Adrenal gland (tissue), 9 donors: ENCODE measurements at regions not wholly inside any gene's neighbourhood (a gene's known extent, or its start where the extent isn't known, plus 50 kb on each side); places are given as distances from the start of the nearest gene placed in this dataset.
"Not testable (repeated sequence)": the region's sequence is repeated elsewhere in the genome, so short reads cannot be mapped to it uniquely, and the experiment has no call there.

Experiments
- DNase-seq, 7 donors: peaks; one replicate each; pipeline ENCODE4 v3.0.0-alpha.2; 2019 to 2020
- H3K27ac ChIP-seq, 5 donors: fragments of 200-600 bp; sonication (generic) in 4 of 5; 1 replicate in 3 of 5; 2 replicates in 2 of 5; pipeline versions ENCODE4 v1.5.1 to v1.8.0; 2016 to 2020; ENCODE audit warnings: mild to moderate bottlenecking in 1 of 5
- H3K27me3 ChIP-seq: fragments of 200-600 bp; 2 replicates; pipeline ENCODE4 v1.8.0; 2021
- H3K36me3 ChIP-seq, 2 donors: fragments of 200-600 bp; replicated peaks in 1 of 2; 1 replicate in 1 of 2; 2 replicates in 1 of 2; pipeline versions ENCODE4 v1.5.1 to v1.8.0; 2018 to 2022
- H3K4me1 ChIP-seq, 2 donors: fragments of 200-600 bp; replicated peaks in 1 of 2; 1 replicate in 1 of 2; 2 replicates in 1 of 2; pipeline versions ENCODE4 v1.5.1 to v1.8.0; 2018 to 2021
- H3K4me3 ChIP-seq, 4 donors: fragments of 200-600 bp; sonication (generic) in 3 of 4; one replicate each; pipeline ENCODE4 v1.5.1; 2016 to 2018
- H3K9me3 ChIP-seq, 3 donors: fragments of 200-600 bp; sonication (generic) in 1 of 3; replicated peaks in 1 of 3; 1 replicate in 2 of 3; 2 replicates in 1 of 3; pipeline versions ENCODE4 v1.5.1 to v1.8.0; 2016 to 2021
- WGBS, 4 donors: extraction: QIAGEN DNeasy Blood & Tissue Kit in 2 of 4; methylation state at CpG; one replicate each; pipeline versions ENCODE4 v1.1.5 to v1.1.7; 2013 to 2017; 5-methylcytosine and 5-hydroxymethylcytosine counted together
- intact Hi-C, 2 donors: fragments of 100-400 bp; cut with DNase I; formaldehyde crosslinking; loops; one replicate each; pipeline versions ENCODE4 v1.14.1 to v1.15.0; 2022 to 2023
- TF ChIP-seq, protein P1 (sequence below), 6 experiments: fragments of 450-650 bp in 4 of 6; fragments of 200-600 bp in 2 of 6; sonication (generic) in 1 of 6; IDR thresholded peaks; 1 replicate in 5 of 6; 2 replicates in 1 of 6; pipeline versions ENCODE4 v1.5.1 to v1.8.0; 2016 to 2021; ENCODE audit warnings: antibody characterized with exemption in 6 of 6, mild to moderate bottlenecking in 2 of 6, moderate library complexity in 1 of 6
- donor health status: healthy with polysubstance abuse.
- donor health status: Bipolar disorder and iron deficiency.
- donor health status: DM: yes; HTN: yes; CAD: no.
- donor health status: DM: no; HTN: no; CAD: no.
- donor health status: DM: no; HTN: no; CAD: no.

DNA sequence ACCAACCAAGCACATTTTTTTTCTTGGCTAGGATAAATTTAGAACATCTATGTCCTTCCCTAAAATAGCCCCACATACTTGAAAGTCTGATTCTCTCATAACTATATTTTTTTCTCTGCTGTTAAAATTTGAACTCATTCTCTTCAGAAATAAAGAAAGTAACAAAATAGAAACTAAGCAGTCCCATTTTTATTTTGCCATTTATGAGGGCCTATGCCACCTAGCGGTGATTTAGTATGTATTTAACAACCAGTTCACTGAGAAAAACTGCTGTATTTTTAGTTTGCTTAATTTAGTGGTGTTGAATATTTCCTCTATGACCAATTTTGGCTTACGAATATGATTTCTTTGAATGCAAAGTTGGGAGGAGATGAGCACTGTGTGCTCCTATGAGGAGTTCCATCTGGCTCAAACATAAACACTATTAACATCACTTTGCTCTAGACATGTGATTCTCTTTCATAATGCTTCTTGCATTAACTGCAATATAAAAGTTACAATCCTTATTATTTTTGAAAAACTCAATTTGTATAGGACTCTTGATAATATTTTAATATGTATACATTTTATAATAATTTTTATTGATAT, 116.6 kb downstream of the SYT15B start:
- H3K9me3 ChIP-seq, H3K27me3 ChIP-seq, H3K4me3 ChIP-seq, intact Hi-C loops, H3K36me3 ChIP-seq, H3K4me1 ChIP-seq, H3K27ac ChIP-seq: not testable (repeated sequence)
- 0 to 9% (median 3%) methylated on average over 1 to 2 of the region's 2 CpGs for WGBS, 4 donors
- TF ChIP-seq, protein P1, sequence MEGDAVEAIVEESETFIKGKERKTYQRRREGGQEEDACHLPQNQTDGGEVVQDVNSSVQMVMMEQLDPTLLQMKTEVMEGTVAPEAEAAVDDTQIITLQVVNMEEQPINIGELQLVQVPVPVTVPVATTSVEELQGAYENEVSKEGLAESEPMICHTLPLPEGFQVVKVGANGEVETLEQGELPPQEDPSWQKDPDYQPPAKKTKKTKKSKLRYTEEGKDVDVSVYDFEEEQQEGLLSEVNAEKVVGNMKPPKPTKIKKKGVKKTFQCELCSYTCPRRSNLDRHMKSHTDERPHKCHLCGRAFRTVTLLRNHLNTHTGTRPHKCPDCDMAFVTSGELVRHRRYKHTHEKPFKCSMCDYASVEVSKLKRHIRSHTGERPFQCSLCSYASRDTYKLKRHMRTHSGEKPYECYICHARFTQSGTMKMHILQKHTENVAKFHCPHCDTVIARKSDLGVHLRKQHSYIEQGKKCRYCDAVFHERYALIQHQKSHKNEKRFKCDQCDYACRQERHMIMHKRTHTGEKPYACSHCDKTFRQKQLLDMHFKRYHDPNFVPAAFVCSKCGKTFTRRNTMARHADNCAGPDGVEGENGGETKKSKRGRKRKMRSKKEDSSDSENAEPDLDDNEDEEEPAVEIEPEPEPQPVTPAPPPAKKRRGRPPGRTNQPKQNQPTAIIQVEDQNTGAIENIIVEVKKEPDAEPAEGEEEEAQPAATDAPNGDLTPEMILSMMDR (IDR thresholded peaks at IDR 0.05) = peak in 2 of 6 experiments; percentile 20 to 62
- DNase-seq = peak in 5 of 7 donors; percentile 19 to 37 (median 26)

DNA sequence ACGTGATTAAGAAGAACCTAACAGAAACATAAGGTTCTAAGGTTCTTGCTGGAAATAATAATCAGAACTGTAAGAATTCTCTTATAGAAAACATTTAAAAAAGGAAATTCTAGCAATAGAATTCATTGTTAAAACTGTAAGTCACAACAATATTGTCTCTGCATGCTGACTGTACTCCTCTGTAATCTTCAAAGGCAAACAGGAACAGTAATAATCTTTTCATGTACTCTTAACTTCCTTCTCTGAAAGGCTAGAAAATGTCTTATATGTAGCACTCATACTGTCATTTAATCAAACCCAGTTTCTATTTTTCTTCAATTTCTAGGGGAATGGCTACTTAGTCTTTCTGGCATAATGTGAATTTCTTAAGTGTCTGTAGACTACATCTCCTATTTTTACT, 103.5 kb upstream of the AGAP9 start:
- H3K9me3 ChIP-seq, H3K4me1 ChIP-seq, DNase-seq, H3K27ac ChIP-seq, H3K36me3 ChIP-seq, intact Hi-C loops, H3K27me3 ChIP-seq, H3K4me3 ChIP-seq: not testable (repeated sequence)
- WGBS, 4 donors = 83 to 93% methylated on average over 1 of the region's 1 CpG; no CpG with 5 or more reads in 2 of the 4 donors

DNA sequence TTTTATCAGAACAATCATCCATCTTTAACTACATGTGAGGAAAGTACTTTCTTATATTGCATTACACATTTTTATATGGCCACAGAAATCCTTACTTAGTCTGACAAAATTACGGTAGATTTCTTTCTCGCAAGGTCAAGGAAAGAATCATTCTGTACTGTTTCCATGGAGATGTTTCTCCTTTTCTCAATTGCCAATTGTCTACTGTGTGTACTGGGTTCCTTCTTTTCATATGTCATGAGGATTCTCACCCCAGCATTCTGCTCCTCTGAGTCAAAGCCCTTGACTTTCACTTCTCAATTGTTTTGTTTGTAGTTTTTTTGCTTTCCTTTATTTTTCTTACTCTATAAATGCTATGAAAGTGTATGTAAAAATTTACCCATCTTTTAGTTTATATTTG, 99.3 kb upstream of the AGAP9 start:
- DNase-seq, H3K9me3 ChIP-seq, intact Hi-C loops, H3K27me3 ChIP-seq, H3K4me1 ChIP-seq, H3K36me3 ChIP-seq, H3K4me3 ChIP-seq, H3K27ac ChIP-seq: not testable (repeated sequence)
- WGBS, 4 donors = 28 to 57% (median 42%) methylated on average over 2 of the region's 2 CpGs

DNA sequence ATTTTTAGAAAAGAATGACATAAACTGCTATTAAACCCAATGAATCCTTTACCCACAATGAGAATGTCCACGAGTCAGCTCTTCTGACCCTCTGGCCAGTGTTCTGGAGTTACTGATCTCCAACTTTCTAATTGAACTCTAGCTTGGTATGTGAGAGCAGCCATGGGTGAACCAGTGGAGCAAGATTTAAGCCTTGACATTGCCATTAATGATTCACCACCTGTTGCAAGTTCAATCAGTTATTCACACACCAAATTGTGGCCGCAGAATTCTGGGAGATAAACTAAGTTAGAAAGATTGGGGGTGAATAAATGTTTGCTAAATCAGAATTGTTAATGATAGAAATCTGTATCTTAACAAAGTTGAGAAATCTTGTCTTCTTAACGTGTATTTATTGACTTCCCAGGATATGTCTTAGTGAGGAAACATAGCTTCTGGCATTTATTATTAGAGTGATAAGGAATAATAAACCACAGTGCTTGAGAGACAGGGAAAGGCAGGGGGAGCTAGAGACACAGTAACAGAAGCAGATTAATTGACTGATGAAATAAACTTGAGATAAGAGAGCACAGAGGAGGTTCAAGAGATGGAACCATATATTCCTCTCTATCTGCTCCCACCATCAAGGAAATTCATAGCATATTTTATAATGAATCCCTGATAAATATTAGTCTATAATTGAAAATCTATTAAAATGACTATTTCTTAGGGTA, 96.0 kb upstream of the AGAP9 start:
- H3K27ac ChIP-seq, H3K36me3 ChIP-seq, H3K4me3 ChIP-seq, H3K4me1 ChIP-seq, H3K9me3 ChIP-seq, intact Hi-C loops, H3K27me3 ChIP-seq: not testable (repeated sequence)
- DNase-seq = peak in 2 of 7 donors; percentile 18 to 63
- WGBS, 4 donors = 72 to 80% (median 79%) methylated on average over 2 of the region's 3 CpGs

DNA sequence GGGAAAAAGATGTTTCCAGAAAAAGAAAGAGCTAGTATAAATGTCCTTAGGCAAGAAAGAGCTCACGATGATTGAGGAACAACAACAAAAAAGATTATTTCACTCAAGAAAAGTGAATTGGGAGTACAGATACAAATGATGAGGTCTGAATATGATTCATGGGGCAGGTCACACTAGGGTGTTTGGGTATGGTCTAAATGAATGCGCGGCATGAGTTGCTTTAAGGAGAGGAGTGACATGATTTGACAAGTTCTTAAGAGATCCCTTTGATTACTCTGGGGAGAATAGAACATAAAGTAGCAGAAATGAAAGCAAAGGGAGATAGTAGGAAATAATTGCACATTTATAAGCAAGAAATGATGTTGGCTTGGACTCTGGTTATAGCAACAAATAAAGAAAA, 85.9 kb upstream of the AGAP9 start:
- H3K36me3 ChIP-seq, H3K4me1 ChIP-seq, DNase-seq, H3K4me3 ChIP-seq, intact Hi-C loops, H3K9me3 ChIP-seq, H3K27ac ChIP-seq, H3K27me3 ChIP-seq: not testable (repeated sequence)
- 33 to 67% methylated on average over 1 of the region's 3 CpGs; no CpG with 5 or more reads in 2 of the 4 donors for WGBS, 4 donors

DNA sequence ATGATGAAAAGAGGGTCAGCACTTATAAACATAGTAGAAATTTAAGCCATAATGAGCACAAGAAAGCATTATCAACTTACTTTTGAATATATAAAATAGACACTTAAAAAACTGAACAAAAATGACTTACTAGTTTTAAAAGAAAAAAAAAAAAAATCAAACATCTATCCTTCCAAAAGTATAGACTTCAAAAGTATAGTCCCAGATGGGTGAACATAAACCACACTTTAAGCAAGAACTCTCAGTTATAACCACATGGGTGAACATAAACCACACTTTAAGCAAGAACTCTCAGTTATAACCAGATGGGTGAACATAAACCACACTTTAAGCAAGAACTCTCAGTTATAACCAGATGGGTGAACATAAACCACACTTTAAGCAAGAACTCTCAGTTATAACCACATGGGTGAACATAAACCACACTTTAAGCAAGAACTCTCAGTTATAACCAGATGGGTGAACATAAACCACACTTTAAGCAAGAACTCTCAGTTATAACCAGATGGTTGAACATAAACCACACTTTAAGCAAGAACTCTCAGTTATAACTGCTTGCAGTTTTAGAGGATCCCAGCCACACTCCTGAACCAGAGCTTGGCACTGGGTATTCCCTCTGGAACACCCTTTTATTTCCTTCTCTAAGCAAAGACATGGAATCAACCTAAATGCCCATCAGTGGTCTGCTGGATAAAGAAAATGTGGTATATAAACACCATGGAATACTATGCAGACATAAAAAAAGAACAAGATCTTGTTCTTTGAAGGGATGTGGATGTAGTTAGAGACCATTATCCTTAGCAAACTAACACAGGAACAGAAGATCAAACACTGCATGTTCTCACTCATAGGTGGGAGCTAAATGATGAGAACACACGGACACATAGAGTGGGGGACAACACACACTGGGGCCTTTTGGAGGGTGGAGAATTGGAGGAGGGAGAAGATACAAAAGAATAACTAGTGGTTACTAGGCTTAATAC, 82.6 kb upstream of the AGAP9 start:
- H3K4me1 ChIP-seq, intact Hi-C loops, DNase-seq, H3K36me3 ChIP-seq, H3K27me3 ChIP-seq, H3K27ac ChIP-seq, H3K9me3 ChIP-seq, H3K4me3 ChIP-seq: not testable (repeated sequence)
- WGBS, 4 donors = 17% methylated on average over 1 of the region's 1 CpG; no CpG with 5 or more reads in 3 of the 4 donors

DNA sequence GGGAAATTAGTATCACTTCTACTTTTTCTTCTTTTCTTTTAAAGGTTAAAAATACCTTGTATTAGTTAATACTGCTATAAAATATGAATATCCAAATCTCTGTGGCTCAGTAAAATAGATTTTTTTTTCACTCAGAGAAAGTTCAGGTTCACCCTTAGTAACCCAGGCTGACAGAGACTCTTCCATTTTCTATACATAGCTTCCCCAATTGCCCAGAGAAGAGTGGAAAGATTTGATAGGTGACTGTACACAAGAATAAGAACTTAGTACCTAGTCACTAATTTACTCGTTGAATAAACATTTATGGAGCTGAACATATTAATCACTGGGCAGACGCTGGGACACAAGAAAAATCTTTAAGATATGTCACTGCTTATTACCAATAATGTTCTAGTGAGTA, 77.2 kb upstream of the AGAP9 start:
- H3K27me3 ChIP-seq, H3K4me1 ChIP-seq, intact Hi-C loops, H3K36me3 ChIP-seq, H3K27ac ChIP-seq, H3K9me3 ChIP-seq, DNase-seq, H3K4me3 ChIP-seq: not testable (repeated sequence)
- 60 to 70% (median 68%) methylated on average over 2 of the region's 2 CpGs for WGBS, 4 donors

DNA sequence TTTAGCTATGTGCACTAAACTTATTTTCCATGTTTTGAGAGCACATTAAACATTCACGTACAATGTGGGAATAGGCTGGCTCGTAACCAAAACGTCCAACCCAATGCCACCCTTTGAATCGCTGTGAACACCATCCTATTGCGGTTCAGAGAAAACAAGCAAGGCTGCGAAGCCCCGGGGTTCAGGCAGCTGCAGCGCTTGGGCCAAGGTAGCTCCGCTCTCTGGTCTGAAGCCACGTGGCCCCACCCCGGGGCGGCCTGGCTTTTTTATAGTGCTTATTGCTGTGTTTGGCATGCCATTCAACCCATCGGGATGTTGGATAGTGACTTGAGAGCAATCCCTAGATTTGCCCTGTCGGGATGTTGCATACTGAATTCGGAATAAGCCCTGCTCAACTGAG, 76.7 kb upstream of the AGAP9 start:
- DNase-seq, H3K4me3 ChIP-seq, H3K36me3 ChIP-seq, intact Hi-C loops, H3K4me1 ChIP-seq, H3K27ac ChIP-seq, H3K9me3 ChIP-seq, H3K27me3 ChIP-seq: not testable (repeated sequence)
- WGBS, 4 donors = 40 to 60% (median 54%) methylated on average over 1 to 14 of the region's 15 CpGs; no CpG with 5 or more reads in 1 of the 4 donors

DNA sequence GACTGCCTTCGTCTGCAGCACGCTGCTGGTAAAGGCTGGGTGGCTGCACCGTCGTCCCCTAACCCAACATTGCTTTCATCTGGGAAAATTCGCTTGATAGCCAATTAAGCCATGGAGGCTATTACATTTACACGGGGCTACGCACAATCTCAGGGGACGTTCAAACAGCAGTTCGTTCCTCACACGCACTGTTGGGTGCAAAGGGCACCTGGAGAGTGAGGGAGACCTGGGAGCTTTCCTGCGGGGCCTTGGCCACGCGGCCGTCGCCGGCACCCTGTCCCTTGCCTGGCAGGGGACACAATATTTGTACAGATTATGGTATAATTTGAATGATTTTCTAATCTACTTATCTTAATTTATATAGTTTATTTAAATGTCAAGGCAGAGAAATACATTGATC, 76.2 kb upstream of the AGAP9 start:
- H3K9me3 ChIP-seq, H3K27ac ChIP-seq, H3K36me3 ChIP-seq, H3K27me3 ChIP-seq, DNase-seq, intact Hi-C loops, H3K4me3 ChIP-seq, H3K4me1 ChIP-seq: not testable (repeated sequence)
- WGBS, 4 donors = 71 to 79% (median 78%) methylated on average over 12 to 16 of the region's 16 CpGs
